ENCODE measurements at regions not wholly inside any gene's neighbourhood (a gene's known extent, or its start where the extent isn't known, plus 50 kb on each side); places are given as distances from the start of the nearest gene placed in this dataset.
"Not testable (repeated sequence)": the region's sequence is repeated elsewhere in the genome, so short reads cannot be mapped to it uniquely, and the experiment has no call there.

DNA sequence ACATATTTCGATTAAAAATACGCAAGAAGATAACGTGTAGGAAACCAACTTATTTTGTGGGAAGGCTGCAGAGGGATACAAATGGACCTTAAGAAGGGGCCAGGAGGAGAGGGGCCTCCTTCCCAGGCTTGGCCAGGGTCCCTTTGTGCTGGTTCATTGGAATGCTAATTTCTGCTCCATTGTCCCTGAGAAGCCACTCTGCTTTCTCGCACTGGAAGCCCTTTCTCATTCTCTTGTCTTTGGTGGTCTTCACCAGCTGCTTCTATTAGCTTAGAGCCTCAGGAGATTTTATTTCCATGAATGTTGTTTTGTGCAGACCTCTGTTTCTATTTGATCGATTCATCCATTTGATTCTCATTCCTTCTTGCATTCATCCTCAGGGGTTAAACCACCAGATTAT, 325.4 kb downstream of the TMEM38B start:
- no peak overlapping the region for H3K4me3 ChIP-seq (replicated peaks; ENCODE audit: low read depth, low read length)
- TF ChIP-seq, protein P1, sequence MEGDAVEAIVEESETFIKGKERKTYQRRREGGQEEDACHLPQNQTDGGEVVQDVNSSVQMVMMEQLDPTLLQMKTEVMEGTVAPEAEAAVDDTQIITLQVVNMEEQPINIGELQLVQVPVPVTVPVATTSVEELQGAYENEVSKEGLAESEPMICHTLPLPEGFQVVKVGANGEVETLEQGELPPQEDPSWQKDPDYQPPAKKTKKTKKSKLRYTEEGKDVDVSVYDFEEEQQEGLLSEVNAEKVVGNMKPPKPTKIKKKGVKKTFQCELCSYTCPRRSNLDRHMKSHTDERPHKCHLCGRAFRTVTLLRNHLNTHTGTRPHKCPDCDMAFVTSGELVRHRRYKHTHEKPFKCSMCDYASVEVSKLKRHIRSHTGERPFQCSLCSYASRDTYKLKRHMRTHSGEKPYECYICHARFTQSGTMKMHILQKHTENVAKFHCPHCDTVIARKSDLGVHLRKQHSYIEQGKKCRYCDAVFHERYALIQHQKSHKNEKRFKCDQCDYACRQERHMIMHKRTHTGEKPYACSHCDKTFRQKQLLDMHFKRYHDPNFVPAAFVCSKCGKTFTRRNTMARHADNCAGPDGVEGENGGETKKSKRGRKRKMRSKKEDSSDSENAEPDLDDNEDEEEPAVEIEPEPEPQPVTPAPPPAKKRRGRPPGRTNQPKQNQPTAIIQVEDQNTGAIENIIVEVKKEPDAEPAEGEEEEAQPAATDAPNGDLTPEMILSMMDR (IDR thresholded peaks at IDR 0.05; ENCODE audit: low read length, missing control alignments), result no peak
- DNase-seq (ENCODE audit: low read depth), result no peak

- TF ChIP-seq, protein P1 (IDR thresholded peaks at IDR 0.05; ENCODE audit: low read length, missing control alignments), result no peak
- no peak overlapping the region for H3K4me3 ChIP-seq (replicated peaks; ENCODE audit: low read depth, low read length)
- no peak for DNase-seq (ENCODE audit: low read depth)
Observed at GRCh38 chr9:106020186-106020585, 325.8 kb downstream of the TMEM38B start.

DNA sequence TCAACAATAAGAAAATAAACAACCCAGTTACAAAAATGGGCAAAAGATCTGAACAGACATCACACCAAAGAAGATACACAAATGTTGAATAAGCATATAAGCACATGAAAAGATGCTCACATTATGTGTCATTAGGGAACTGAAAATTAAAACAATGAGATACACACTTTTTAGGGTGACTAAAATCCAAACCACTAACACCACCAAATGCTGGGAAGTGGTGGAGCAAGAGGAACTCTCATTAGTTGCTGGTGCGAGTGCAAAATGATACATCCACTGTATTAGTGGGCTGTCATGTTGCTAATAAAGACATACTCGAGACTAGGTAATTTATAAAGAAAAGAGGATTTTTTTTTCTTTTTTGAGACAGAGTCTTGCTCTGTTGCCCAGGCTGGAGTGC, 329.1 kb downstream of the TMEM38B start:
- TF ChIP-seq, protein P1 (IDR thresholded peaks at IDR 0.05; ENCODE audit: low read length, missing control alignments), result no peak
- H3K4me3 ChIP-seq (replicated peaks; ENCODE audit: low read depth, low read length), result no peak overlapping the region
- DNase-seq (ENCODE audit: low read depth), result no peak

DNA sequence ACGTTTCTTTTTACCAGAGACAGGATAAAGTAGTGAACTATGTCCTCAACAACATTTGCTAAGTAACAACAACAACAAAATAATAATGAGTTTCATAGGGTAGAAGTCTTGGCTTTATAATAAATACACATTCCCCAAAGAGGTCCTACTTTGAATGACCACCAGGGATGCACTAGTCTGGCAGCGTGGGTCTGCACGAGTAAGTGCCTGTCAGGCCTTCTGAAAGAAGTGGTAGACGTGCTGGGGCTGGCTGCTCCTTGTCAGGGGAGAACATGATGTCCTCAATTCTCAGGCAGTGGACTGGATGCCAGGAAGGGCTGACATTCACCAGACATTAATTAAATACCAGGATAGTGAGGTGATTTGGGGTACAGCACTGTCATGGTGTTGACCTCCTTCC, 331.1 kb downstream of the TMEM38B start:
- H3K4me3 ChIP-seq (replicated peaks; ENCODE audit: low read depth, low read length), result no peak overlapping the region
- no peak for DNase-seq (ENCODE audit: low read depth)
- TF ChIP-seq, protein P1 (IDR thresholded peaks at IDR 0.05; ENCODE audit: low read length, missing control alignments), result no peak

GRCh38 chr9:106030146-106030545, 335.8 kb downstream of the TMEM38B start:
- not testable (repeated sequence) for DNase-seq (ENCODE audit: low read depth)

DNA sequence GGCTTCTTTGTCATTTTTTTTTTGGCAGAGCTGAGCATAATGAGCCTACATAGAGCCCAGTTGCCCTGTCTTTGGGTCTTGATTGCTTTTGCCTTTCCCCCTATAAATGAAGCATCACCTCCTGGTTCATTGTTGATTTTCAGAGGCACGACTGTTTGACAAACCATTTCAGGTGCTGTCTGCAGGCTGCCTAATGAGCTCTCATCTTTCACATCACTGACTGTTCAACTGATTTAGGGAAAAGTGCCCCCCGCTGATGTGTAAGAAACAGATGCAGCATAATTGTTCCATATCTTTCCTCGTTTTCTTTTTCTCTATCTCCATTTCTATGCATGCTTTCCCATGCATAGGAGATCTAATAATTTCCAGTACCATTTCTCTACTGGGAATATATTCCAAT, 338.6 kb downstream of the TMEM38B start:
- no peak overlapping the region for H3K4me3 ChIP-seq (replicated peaks; ENCODE audit: low read depth, low read length)
- DNase-seq (ENCODE audit: low read depth), result no peak
- TF ChIP-seq, protein P1 (IDR thresholded peaks at IDR 0.05; ENCODE audit: low read length, missing control alignments), result no peak

More at GRCh38 chr9:106030146-106030545, 335.8 kb downstream of the TMEM38B start:
- not testable (repeated sequence) for H3K4me3 ChIP-seq (replicated peaks; ENCODE audit: low read depth, low read length)

- H3K4me3 ChIP-seq (replicated peaks; ENCODE audit: low read depth, low read length), result no peak overlapping the region
- no peak for DNase-seq (ENCODE audit: low read depth)
- TF ChIP-seq, protein P1 (IDR thresholded peaks at IDR 0.05; ENCODE audit: low read length, missing control alignments), result no peak
Observed at GRCh38 chr9:106035806-106036205, 341.5 kb downstream of the TMEM38B start.

Measured in fibroblast of pulmonary artery (primary cell).